Ecto neural progenitor cell (in vitro differentiated cells): ENCODE measurements at regions not wholly inside any gene's neighbourhood (a gene's known extent, or its start where the extent isn't known, plus 50 kb on each side); places are given as distances from the start of the nearest gene placed in this dataset.
"Not testable (repeated sequence)": the region's sequence is repeated elsewhere in the genome, so short reads cannot be mapped to it uniquely, and the experiment has no call there.

Experiments
- DNase-seq: peaks from one replicate; pipeline ENCODE4 v3.0.0-alpha.2; 2018; ENCODE audit warnings: low spot score

DNA sequence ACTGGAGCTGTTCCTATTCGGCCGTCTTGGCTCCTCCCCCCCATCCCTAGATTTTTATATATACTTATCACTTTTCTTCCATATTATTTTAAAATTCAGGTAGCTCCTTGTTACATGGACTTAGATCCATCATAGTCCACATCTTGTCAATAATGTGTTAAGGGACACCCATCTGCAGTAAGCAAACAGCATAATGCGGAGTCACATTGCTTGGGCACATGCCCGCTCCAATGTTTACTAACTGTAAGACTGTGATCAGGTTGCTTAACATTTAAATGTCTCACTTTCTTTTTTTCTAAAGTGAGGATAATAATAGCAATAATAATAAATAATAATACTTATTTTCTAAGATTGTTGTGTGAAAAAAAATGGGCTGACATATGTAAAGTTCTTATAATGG, 303.2 kb upstream of the SOX14 start:
- DNase-seq: no peak

- no peak for DNase-seq
Observed at GRCh38 chr3:137463131-137463530, 301.0 kb upstream of the SOX14 start.

DNA sequence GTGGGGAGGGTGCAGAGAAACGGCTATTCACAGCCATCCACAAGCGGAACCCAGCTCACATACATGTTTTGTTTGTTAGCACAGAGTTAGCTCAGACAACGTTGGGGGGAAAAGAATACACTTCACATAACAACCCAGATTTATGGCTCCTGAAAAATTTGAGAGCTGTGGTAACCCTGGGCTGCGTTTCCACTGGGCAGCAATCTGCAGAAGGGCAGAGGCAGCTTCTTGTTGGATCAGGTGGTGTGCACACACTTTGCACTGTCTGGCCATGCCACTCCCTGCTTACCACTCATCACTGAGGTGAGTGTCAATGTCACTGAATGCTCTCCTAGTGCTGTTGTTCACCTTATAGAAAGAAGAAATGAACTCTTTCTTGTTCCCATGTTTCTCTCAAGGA, 299.8 kb upstream of the SOX14 start:
- no peak for DNase-seq

DNA sequence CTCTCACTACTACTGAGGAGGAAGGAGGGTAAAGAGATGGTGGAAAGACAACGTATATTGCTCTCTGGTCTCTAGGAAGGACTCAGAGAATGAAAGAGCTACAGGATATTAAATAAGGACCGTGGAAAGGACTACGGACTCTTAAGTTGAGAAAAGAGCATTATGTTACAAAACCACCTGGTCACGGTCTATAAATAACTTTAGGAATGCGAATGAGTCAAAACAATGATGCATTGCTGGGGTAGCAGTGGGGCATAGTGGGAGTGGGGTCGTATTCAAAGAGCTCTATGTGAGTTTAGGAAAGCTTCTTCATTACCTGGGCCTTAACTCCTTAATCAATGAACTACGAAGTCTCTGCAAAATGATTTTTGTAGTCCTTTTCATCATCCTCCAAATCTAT, 295.7 kb upstream of the SOX14 start:
- DNase-seq: no peak

- no peak for DNase-seq
Observed at GRCh38 chr3:137469263-137469662, 294.9 kb upstream of the SOX14 start.

- DNase-seq: no peak
Observed at GRCh38 chr3:137471130-137471529, 293.0 kb upstream of the SOX14 start.

- DNase-seq: no peak
Observed at GRCh38 chr3:137471558-137472204, 292.4 kb upstream of the SOX14 start.

- DNase-seq: no peak
Observed at GRCh38 chr3:137477614-137478013, 286.5 kb upstream of the SOX14 start.

GRCh38 chr3:137509354-137510045, 254.6 kb upstream of the SOX14 start:
- DNase-seq: peak; percentile 83

- no peak for DNase-seq
Observed at GRCh38 chr3:137511655-137512054, 252.5 kb upstream of the SOX14 start.

- no peak for DNase-seq
Observed at GRCh38 chr3:137514853-137515252, 249.3 kb upstream of the SOX14 start.

DNA sequence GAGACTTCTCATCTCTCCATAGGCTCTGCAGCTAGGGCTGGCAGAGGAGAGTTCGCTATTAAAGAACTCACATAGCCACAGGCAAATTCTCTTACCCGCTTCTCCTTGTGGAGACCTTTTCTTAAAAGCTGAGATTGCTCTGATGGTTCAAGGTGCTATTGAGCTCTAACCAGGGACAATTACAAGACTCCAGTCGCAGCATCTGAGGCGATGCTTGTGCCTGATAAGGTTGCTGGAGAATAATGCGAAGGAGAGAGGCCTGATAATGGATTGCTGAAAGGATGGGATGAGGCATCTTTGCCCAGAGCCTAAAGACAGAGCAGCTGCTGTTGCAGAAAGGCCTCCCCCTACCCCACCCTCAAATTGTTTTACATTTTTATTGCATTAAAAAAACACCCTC, 244.5 kb upstream of the SOX14 start:
- DNase-seq: no peak

- no peak for DNase-seq
Observed at GRCh38 chr3:137524751-137525150, 239.4 kb upstream of the SOX14 start.

DNA sequence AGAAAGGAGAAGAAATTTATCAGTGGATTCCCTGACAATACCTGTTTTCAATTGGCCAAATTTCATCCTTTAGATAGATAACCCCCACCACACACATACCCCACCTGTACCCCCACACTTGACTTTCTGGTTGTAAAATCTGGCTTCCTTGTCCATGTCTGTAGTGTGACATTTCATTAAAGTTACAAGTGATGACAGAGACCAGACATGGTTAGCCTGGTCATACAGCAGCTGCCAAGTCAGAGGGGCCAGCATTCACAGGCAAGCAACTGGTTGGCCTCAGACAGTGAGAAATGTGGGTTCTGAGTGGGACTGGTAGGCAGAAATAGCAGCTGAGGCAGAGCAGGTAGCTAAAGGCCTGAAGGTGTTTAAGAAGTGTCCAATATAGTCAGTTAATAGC, 238.6 kb upstream of the SOX14 start:
- DNase-seq: no peak

DNA sequence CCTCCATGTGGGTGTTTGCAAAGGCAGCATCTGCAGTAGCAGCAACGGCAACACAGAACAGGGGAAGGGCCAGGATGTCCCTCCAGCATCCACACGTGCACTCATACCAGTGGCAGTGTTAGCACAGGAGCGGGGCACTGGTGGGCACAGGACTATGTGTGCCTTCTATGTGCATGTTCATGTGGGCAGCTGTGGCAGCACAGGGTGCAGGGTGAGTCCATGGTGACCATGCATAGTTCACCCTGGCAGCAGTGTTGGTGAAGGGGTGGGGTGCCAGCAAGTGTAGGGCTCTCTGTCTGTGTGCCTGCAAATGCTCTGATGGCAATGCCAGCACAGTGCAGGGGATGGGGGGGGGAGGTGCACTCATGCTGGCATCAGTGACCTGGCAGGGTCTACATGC, 222.1 kb upstream of the SOX14 start:
- DNase-seq: no peak

GRCh38 chr3:137554242-137554641, 209.9 kb upstream of the SOX14 start:
- no peak for DNase-seq

GRCh38 chr3:137568880-137569279, 195.2 kb upstream of the SOX14 start:
- DNase-seq: no peak

DNA sequence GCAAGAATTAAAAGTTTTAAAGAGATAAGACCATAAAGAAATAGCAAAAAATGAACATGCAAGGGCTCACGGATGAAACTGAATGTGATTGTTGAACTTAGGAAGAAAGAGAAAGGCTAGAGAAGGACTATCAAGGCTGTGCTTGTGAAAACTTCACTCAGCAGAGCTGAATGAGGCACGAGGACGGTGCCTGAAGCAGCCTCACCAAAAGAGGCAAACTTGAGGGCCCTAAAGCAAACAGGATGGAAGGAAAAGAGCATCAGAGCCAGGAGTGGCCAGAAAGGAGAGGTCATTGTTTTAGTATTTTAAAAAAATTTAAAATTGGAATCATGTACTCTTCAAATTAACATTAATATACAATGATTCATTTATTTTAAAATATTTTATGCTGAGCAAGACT, 191.2 kb upstream of the SOX14 start:
- no peak for DNase-seq

- DNase-seq: peak; percentile 69
Observed at GRCh38 chr3:137582484-137582883, 181.6 kb upstream of the SOX14 start.

- no peak for DNase-seq
Observed at GRCh38 chr3:137583256-137583655, 180.9 kb upstream of the SOX14 start.

GRCh38 chr3:137588871-137589270, 175.2 kb upstream of the SOX14 start:
- DNase-seq: no peak

DNA sequence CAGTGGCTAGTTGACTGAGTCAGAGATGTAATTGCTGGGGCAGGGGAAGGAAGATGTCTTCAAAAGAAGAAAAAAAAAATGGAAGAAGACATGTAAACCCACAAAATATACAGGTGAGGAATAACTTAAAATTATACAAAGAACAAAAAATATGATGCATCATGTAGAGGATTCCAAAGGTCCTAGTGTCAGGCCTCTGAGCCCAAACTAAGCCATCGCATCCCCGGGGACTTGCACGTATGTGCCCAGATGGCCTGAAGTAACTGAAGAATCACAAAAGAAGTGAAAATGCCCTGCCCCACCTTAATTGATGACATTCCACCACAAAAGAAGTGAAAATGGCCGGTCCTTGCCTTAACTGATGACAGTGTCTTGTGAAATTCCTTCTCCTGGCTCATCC, 168.7 kb upstream of the SOX14 start:
- DNase-seq: not testable (repeated sequence)

GRCh38 chr3:137610723-137611122, 153.4 kb upstream of the SOX14 start:
- no peak for DNase-seq

DNA sequence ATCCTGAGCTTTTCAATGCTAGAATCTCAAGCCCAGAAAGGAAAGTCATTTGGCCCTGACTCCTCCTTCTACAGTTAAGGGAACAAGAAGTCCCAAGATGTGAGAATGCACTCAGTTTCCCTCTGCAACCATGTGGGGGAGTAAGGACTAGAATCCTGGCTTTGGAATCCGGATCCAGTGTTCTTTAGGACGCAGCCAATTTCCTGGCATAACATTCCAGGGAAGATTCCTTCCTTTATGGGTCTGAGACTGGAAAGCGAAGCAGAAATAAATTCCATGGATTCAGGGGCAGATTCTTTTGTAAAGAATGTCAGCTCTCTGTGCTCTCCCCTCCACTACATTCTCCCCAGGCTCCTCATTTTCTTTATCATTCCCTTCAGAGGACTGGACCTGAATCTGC, 151.8 kb upstream of the SOX14 start:
- no peak for DNase-seq
